HG03097 (cell line): ENCODE measurements at regions not wholly inside any gene's neighbourhood (a gene's known extent, or its start where the extent isn't known, plus 50 kb on each side); places are given as distances from the start of the nearest gene placed in this dataset.

Experiments
- ATAC-seq: cut with Tn5 transposase; IDR thresholded peaks from one replicate; pipeline ENCODE4 v1.9.1; 2021; ENCODE audit not compliant: unreplicated experiment, low FRiP score

DNA sequence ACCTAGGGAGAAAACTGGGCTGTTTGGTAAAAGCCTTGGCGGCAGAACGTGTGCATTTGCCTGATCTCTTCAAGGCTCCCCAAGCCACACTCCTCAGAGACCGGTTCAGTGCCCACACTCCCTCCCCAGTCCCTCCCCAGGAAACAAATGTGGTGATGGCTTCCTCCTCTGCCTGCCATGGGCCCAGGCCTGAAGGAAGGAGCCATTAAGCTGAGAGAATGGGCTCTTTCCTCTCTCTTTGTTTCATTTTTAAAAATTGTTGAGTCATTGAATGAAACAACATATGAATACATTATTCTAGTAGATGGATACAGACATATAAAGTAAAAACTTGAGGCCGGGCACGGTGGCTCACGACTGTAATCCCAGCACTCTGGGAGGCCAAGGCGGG lies 50.6 kb upstream of the YWHAQ start:
- ATAC-seq = no peak

DNA sequence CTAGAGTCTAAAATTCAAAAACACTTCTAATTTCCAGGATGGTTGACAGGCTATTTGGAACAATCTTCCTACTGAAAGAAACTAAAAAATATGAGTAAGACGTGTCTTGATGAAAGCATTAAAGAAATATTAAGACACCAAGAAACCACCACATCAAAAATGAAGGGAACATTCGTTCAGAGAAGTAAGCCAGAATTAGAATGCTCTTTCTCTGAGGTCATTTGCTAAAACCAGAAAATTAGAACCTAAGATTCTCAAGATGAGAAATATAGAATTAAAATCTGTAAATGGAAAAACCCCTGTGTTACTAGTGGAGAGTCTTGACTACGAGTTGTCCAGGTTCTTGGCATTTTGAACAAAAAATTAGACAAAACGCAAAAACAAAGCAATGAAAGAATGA lies 54.8 kb upstream of the YWHAQ start:
- ATAC-seq = no peak

DNA sequence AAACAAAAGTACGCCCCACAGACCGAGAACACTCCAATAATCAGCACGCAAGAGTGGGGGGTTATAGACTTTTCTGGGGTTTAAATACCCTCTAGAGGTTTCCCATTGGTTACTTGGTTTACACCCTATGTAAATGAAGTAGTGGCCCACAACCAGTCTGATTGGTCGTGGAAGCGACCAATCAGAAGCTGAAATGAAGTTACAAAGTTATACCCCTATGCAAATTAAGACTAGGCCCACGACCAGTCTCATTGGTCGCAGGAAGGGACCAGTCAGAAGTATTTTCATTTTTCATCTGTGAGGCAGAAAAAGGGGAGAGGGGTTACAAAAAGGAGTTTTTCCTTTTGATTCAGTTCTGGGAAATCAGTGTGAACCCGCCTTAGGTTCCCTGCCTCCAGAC lies 55.3 kb upstream of the YWHAQ start:
- ATAC-seq = no peak

DNA sequence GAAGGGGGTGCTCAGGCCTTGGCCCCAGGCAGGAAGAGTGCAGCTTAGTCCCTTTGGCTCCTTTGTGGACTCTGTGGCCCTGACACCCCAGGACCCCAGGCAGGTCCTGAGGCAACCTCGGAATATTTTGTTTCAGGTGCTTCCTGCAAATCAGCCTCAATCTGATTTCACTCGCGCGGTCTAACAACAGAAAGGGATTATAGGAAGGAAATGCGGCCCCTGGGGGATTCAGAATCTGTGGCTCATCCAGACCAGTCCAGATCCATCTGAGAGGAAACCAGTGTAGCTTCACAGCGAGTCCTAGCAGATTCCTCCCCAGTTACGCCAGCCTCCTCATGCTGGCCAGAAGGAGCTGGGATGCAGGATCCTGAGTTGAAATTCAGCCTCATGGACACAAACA lies 59.5 kb upstream of the YWHAQ start:
- ATAC-seq = no peak

DNA sequence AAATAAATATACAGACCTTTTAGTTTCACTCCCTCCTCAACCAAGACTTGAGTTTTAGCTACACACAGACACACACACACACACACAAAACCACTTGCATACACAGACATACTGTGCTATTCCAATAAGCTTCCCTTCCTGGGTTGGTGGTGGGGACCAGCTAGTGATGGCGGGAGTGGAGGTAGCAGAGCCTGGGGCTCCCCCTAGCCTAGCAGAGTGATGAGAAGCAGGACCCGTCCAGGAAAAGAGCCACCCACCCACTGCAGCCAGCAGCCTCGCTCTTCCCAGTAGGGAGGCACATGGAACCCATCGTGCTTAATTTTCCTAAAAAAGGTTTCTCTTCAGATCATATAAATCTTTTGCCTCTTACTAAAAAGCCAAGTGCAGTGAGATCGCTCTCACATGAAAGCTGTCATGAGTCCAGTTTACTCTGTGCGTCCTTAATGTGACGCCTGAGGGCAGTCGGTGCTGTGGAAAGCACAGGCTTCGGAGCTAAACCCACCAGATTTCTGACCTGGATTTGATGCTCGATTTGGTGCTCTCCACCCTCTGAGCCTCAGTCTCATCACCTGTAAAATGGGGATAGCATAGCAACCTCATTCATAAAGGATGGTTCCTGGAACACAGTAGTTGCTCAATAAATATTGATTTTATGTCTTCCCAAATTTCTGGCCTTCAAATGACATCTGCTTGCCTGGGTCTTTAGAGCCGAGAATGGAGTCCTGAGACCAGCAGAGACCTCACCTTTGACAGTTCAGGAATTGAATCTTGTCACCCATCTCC lies 60.1 kb upstream of the YWHAQ start:
- ATAC-seq = no peak

DNA sequence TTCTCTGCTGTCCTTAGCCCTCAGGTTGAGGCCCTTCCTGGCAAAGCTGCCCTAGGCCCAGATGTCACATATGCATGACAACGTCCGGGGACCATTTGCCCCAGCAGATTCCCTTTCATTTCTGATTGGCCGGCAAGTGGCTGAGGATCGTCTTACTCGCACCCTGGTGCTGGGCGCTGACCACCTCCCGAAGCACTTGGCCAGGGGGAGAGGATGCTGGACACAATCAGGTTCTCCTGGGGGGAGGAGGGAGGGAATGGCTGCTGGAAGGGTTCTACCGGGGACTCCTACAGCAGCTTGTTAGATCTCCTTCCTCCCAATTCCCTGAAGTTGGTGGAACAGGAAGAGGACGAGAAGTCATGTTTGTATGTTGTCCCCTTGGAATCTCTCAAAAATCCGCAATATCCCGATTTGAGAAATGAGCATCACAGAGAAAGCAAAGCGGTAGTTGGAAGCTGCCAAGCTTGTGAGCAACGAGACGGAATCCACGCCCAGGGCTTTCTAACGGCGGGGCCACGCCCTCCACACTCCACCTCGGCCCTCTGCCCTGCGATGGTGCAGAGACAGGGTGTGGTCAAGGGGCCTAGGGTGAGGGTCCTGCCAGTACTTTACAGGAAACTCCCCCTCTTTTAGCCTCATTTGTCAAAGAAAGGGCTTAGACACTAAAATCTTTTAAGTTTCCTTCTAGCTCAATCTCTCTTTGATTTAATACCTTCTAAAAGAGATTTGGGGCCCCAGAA lies 61.8 kb upstream of the YWHAQ start:
- no peak for ATAC-seq

DNA sequence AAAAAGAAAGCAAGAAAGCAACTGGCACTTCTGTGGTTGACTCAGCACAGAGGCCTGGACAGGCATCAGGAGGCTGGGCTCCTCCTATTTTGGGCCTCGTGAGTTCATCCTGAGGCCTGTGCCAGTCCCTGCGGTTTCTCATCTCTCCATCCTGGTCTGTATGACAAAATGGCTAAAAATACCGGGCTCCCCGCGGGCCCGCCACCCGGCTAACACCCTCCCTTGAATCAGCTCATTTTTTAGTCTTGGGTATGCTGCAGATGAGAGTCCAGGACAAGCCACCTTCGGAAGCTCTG lies 62.3 kb upstream of the YWHAQ start:
- ATAC-seq = no peak

DNA sequence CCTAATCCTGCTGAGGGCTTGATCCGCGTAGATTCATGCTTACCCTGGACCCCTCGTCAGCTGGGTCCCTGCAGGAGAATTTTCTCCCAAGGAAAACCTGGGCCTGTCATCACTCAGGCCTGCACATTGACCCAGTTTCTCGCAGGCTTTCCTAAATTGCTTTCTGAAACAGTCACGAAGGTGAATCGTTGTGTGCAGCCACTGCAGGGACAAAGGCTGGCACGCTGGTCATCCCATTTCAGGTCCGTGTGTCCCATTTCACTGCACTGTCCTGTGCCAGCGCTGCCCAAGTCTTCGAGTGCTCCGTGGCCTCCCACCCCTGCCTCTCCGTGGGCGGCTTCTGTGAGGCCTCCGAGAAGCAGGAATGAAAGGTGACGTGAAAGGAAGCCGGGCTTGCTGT lies 62.8 kb upstream of the YWHAQ start:
- no peak for ATAC-seq

DNA sequence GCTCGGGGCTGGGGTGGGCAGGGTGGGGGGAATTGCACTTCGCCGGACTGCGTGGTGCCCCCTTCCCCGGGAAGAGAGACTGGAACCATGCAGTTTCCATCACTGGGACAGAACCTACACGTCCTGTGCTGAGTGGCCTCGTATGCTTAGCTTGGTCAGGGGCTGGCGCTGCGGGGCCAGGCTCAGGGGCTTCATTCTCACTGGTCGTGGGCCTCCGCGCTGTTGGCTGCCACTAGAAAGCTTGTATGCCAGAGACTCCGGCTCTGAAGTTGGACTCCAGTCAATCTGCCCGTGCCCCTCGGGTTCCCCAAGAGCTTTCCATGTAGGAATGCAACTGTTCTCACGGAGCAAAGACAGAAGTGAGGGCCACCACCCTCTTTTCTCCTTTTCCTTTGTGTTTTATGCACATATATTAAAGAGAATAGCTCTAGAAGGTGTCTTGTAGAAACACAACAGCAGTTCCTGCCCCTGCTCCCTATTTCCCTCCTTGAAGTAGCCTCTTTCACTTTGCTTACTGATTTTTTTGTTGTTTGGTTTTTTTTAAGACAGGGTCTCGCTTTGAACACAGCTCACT lies 64.0 kb upstream of the YWHAQ start:
- no peak for ATAC-seq

DNA sequence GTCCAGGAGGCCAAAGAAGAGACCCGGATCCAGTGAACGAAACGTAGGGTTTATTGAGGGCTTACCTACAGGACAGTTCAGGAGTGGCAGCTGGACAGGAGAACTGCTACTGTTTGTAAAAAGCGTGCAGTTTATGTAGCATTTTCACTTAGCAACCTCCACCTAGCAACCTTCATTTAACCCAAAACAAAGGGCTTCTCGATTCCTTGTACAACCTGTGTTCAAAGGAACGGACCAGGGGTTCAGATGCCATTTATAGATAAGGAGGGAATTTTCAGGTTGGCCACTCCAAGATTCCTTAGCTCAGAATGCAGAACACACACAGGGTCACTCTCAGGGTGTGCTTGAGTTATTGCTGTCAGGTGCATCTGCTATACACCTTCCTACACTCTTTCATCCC lies 65.1 kb upstream of the YWHAQ start:
- no peak for ATAC-seq

DNA sequence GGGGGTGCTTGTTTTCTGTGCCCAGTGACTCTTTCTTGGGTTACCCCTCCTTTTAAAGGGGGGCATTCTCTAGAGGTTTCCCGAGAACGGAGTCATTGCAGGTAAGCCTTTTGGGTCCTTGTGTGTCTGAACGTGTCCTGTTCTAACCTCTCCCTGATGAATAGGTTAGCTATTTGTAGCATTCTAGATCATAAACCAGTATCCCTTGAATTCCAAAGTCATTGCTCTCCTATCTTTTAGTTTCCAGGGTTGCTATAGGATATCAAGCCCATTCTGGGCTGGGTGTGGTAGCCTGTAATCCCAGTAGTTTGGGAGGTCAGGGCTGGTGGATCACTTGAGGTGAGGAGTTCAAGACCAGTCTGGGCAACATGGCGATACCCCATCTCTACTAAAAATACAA lies 65.9 kb upstream of the YWHAQ start:
- ATAC-seq = no peak

DNA sequence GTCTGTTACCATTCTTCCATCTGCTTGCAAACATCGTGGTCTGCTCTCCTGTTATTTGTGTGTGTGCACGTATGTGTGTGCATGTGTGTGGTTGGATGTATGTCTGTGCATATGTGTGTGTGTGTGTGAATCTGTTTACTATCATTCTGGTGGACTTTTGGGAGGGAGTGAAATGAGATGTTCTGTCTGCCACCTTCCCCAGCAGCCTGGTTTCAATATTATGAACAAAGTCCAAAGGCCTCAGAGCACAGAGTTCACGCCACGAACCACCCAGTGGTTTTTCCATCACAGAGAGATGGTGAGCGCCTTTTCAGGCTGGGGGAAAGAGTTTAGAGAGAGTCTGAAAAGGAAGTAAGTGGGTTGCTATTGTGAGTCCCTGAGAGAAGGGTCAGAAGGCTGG lies 67.1 kb upstream of the YWHAQ start:
- ATAC-seq = no peak

DNA sequence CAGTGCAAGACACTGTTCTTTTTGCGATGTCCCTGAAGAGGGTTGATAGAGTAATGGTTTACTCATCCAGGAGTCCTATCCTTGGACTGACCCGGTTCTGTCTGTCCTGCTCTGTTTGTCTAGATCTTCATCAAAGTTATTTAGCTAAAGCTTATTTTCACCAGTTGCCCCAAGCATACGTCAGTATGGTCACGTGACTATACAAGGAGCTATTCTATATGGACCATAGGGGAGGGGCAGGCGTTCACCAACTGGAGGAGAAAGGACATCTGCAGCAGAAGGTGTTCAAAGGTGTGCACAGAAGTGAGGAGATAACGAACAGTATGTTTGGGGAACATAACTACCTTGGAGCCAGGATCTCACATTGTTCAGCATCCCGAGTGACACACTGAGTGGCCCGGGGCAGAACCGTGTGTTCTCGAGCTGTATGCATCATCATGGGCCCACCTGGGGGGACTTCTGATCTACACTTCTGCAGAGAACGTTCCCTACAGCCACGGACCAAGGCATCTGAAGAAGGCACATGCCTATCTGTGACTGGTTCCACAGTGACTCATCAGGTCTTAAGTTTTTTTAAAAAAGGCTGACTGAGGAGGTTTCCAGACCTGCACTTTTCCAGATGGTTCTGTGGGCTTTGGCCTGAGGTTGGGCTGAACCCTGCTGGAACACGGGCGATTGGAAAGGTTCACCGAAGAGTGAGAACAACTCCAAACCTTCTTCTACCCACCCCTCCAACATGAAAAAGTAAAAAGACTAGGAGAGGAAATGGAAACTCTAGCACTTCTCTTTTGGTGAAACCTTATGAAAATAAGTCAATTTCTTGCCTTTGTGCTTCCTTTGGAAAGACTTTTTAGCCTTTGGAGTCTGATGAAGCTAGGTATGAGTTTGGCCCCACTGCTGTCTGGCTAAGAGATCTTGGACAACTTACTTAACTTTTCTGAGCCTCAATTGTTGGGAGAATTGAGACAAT lies 68.6 kb upstream of the YWHAQ start:
- ATAC-seq = no peak

DNA sequence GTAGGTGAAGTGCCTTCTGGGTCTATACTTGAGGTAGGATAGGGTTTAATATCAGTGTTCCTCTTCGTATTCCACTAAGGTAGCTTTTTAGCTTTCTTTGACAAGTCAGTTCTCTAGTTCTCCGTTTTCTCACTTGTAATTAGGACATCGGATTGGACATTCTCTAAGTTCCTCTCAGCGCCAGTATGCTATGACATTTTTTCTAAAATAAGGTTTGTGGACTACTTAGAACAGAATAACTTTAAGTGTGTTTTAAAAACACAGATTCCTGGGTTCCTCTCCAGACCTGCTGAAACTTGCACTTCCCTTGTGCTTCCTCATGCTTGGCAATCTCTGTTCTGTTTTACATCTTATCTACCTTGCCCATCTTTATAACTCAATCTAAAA lies 69.3 kb upstream of the YWHAQ start:
- ATAC-seq = no peak

DNA sequence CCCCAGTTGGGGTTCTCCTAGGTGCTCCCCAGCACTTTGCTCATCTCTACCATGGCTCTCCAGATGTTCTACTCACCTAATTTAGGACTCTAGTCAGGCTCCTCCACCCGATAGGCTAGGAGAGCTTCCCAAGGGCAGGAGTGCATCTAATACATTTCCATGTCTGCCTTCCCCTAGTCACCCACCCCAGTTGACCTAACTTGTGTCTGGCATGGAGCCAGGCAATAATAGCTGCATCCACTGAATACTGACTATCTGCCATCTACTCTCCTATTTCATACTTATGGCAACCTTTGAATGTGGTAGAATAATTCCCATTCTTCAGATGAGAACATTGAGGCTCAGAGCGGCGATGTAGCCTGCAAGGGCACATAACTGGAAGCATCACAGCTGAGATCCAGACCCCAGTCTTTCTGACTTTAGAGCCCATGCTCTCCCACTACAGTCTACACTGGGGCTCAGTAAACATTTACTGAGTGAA lies 71.8 kb upstream of the YWHAQ start:
- ATAC-seq = no peak

DNA sequence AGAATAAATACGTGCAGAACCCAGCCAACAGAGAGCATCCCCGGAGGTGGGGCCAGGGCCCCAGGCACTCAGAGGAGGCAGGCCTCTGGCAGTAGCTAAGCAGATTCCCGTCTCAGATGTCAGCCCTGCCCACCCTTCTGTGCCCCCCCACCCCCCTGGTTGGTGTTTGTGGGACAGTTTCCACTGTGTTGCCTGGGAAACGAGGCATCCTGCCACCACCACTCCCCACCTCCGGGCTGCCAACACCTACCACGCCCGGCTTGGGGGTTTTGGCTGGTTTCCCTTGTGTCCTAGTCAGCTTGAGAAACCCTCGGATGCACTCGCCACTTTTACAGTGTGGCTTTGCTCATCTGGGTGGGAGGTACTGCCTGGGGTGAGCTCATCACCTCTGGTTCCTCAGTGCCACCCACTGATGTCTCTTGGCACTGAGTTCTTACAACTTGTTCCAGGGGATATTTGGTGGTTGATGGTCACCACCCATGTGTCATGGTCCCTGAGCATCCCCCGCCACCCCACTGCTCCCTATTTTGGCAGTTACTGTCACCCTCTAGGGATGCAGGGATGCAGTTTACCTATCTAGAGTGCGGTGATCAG lies 72.4 kb upstream of the YWHAQ start:
- ATAC-seq = no peak

DNA sequence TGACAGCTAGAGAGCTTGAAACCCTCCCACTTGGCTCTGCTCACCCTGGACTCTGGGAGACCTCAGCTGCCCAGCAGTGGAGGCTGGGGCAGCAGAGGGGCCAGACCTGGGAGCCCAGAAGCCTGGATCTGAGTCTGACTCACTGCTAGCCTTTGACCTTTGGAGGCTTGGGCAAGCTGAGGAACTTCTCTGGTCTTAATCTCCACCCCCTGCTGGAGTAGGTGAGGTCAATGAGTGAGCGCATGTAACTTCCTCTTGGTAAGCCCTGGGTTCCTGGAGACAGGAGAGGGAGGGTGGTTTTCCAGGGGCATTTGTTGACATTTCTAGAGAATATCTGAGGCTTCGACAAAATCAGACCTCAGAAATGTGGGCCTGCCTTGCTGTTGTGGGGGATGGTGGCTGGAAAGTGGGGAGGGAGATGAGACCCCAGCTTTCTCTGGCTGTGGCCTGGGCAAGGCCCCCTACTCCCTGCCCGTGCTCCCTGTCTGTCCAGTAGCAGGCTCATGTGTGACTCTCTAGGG lies 73.0 kb upstream of the YWHAQ start:
- no peak for ATAC-seq

DNA sequence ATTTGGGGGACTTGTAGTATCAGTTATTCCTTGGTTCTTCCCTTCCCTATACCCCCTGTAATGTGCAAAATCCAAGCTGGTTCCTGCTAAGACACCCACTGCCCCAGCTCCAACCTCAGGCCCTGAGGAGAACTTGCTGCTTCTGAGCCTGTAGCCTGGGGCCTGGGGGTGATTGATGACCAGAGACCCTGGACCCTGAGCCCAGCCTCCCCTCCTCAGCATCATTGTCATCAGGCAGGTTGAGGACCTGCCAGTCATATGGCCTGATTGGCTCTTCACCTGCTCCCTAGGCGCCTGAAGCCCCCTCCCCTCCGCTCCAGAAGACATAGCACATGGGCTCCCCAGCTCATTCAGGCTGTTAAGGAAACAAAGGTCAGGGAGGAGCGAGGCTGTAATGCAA lies 73.8 kb upstream of the YWHAQ start:
- no peak for ATAC-seq

DNA sequence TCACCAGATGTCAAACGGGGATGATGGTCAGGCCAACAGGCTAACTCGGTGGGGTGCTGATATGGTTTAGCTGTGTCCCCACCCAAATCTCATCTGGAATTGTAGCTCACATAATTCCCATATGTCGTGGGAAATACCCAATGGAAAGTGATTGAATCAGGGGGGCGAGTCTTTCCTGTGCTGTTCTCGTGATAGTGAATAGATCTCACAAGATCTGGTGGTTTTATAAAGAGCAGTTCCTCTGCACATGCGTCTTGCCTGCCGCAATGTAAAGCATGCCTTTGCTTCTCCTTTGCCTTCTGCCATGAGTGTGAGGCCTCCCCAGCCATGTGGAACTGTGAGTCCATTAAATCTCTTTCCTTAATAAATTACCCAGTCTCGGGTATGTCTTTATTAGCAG lies 74.4 kb upstream of the YWHAQ start:
- ATAC-seq = no peak

DNA sequence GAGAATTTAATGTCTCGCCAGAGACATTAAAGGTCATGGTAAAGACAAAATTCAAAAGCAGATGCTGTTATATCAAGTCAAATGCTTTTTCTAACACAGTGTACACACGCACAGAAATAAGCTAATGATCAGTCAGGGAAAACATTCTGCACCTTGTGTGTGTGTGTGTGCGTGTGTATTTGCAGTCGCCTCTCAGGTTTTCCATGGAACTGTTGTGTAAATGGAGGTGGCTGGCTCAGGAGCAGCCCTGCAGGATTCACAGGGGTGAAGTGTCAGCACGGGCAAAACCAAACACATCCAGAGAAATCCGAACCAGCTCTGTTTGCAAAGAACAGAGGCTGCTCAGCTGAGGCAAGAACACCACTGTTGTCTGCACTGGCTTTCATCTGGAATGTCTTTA lies 76.2 kb upstream of the YWHAQ start:
- no peak for ATAC-seq
